Upper lobe of left lung (tissue), 6 donors: ENCODE measurements at regions not wholly inside any gene's neighbourhood (a gene's known extent, or its start where the extent isn't known, plus 50 kb on each side); places are given as distances from the start of the nearest gene placed in this dataset.

Source experiments
- ATAC-seq, 2 donors: fragments of 200-7000 bp; cut with Tn5 transposase; one replicate each; pipeline ENCODE4 v1.9.1; 2022; ENCODE audit warnings: mild to moderate bottlenecking in 2 of 2, moderate library complexity in 2 of 2; ENCODE audit not compliant: low FRiP score in 2 of 2
- DNase-seq, 2 donors: peaks; one replicate each; pipeline ENCODE4 v3.0.0-alpha.2; 2019 to 2020
- H3K27ac ChIP-seq, 4 donors: fragments of 200-600 bp; sonication (generic); one replicate each; pipeline ENCODE4 v1.5.1; 2016 to 2019
- H3K27me3 ChIP-seq, 4 donors: fragments of 200-600 bp; sonication (generic); one replicate each; pipeline ENCODE4 v1.5.1; 2017 to 2019
- H3K36me3 ChIP-seq, 4 donors: fragments of 200-600 bp; sonication (generic); one replicate each; pipeline ENCODE4 v1.5.1; 2016 to 2019
- H3K4me1 ChIP-seq, 4 donors: fragments of 200-600 bp; sonication (generic); one replicate each; pipeline ENCODE4 v1.5.1; 2018 to 2019
- H3K4me3 ChIP-seq, 4 donors: fragments of 200-600 bp; sonication (generic); one replicate each; pipeline ENCODE4 v1.5.1; 2017 to 2019; ENCODE audit warnings: mild to moderate bottlenecking in 2 of 4, moderate library complexity in 1 of 4
- H3K9me3 ChIP-seq, 4 donors: fragments of 200-600 bp; sonication (generic); one replicate each; pipeline ENCODE4 v1.5.1; 2018 to 2019
- EP300 ChIP-seq, 4 donors: sonication (generic); formaldehyde crosslinking; IDR thresholded peaks; one replicate each; pipeline ENCODE4 v1.5.1; 2017; ENCODE audit warnings: antibody characterized with exemption in 4 of 4, control low read depth in 2 of 4
- POLR2A ChIP-seq, 4 donors: fragments of 450-650 bp; IDR thresholded peaks; one replicate each; pipeline ENCODE4 v1.5.1; 2016 to 2017; ENCODE audit warnings: antibody characterized with exemption in 4 of 4, mild to moderate bottlenecking in 2 of 4
- POLR2AphosphoS5 ChIP-seq, 2 donors: sonication (generic); formaldehyde crosslinking; IDR thresholded peaks; one replicate each; pipeline ENCODE4 v1.5.1; 2017; ENCODE audit warnings: antibody characterized with exemption in 2 of 2
- WGBS, 2 donors: methylation state at CpG; one replicate each; pipeline ENCODE4 v1.1.5; 2017 to 2018; 5-methylcytosine and 5-hydroxymethylcytosine counted together
- TF ChIP-seq, protein P1 (sequence below), 6 experiments: fragments of 450-650 bp in 4 of 6; fragments of 200-600 bp in 2 of 6; sonication (generic) in 2 of 6; IDR thresholded peaks; one replicate each; pipeline ENCODE4 v1.5.1; 2016 to 2019; ENCODE audit warnings: antibody characterized with exemption in 6 of 6
- donor health status: DM: no; HTN: no; CAD: no; lungs with moderate emphysema.
- donor health status: DM: no; HTN: yes; CAD: no; lungs with severe emphysema.

DNA sequence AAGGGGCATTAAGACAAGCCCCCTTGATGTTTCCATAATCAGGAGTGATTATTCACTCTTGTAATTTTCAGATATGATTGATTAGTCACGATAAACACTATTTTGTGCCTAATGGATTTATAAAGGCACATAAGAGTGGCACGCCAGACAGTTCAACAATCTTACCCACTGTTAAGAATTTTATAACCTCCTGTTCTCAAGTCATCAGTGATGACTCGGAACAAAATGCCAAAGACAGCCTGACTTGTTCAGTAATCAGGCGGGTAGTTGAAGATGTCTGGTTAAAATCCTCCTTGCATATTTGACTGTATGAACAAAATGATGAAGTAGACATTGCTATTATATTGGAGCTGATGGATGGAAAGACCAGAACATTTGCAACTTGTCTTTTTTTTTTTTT, 212.1 kb upstream of the RMST start:
- ATAC-seq = no peak
- DNase-seq = no peak
- Histone ChIP-seq H3K9me3 (no peaks in the 10 kb centered on the region), H3K4me1 (no peaks in the 10 kb centered on the region), H3K27ac (no peak overlapping the region), H3K27me3 (no peaks in the 10 kb centered on the region), H3K36me3 (no peaks in the 10 kb centered on the region), H3K4me3 (no peak overlapping the region)
- 90 to 94% methylated on average over 4 of the region's 4 CpGs for WGBS, 2 donors
- TF ChIP-seq, protein P1, sequence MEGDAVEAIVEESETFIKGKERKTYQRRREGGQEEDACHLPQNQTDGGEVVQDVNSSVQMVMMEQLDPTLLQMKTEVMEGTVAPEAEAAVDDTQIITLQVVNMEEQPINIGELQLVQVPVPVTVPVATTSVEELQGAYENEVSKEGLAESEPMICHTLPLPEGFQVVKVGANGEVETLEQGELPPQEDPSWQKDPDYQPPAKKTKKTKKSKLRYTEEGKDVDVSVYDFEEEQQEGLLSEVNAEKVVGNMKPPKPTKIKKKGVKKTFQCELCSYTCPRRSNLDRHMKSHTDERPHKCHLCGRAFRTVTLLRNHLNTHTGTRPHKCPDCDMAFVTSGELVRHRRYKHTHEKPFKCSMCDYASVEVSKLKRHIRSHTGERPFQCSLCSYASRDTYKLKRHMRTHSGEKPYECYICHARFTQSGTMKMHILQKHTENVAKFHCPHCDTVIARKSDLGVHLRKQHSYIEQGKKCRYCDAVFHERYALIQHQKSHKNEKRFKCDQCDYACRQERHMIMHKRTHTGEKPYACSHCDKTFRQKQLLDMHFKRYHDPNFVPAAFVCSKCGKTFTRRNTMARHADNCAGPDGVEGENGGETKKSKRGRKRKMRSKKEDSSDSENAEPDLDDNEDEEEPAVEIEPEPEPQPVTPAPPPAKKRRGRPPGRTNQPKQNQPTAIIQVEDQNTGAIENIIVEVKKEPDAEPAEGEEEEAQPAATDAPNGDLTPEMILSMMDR (IDR thresholded peaks at IDR 0.05) = no peak
- TF ChIP-seq POLR2AphosphoS5 (IDR thresholded peaks at IDR 0.05) (no peak), EP300 (IDR thresholded peaks at IDR 0.05) (no peak), POLR2A (IDR thresholded peaks at IDR 0.05) (no peak)

DNA sequence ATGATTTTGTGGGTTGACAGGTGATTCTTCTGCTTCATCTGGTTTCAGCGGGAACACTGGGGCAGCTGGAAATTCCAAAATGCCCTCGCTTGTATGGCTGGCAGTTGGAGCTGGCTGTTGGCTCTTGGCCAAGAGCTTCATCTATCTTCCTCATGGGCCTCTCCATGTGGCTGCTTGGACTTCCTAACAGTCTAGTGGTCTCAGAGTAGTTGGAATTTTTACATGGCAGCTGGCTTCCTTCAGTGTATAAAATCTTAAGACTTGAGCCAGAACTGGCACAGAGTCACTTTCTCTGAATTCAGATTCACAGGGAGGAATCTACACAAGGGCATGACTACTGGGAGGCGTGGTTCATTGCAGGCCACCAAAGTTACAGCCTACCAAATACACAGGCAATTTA, 204.9 kb upstream of the RMST start:
- H3K4me1 ChIP-seq = no peaks in the 10 kb centered on the region
- H3K27ac ChIP-seq = no peak overlapping the region
- H3K4me3 ChIP-seq = no peak overlapping the region
- DNase-seq (no peak), ATAC-seq (no peak)
- no peaks in the 10 kb centered on the region for H3K9me3 ChIP-seq
- TF ChIP-seq EP300 (IDR thresholded peaks at IDR 0.05) = no peak
- TF ChIP-seq POLR2A (IDR thresholded peaks at IDR 0.05) = no peak
- TF ChIP-seq, protein P1 (IDR thresholded peaks at IDR 0.05) = no peak
- no peak for TF ChIP-seq POLR2AphosphoS5 (IDR thresholded peaks at IDR 0.05)
- WGBS, 2 donors = 62 to 81% methylated on average over 3 of the region's 3 CpGs
- H3K27me3 ChIP-seq = no peaks in the 10 kb centered on the region
- H3K36me3 ChIP-seq = no peaks in the 10 kb centered on the region

DNA sequence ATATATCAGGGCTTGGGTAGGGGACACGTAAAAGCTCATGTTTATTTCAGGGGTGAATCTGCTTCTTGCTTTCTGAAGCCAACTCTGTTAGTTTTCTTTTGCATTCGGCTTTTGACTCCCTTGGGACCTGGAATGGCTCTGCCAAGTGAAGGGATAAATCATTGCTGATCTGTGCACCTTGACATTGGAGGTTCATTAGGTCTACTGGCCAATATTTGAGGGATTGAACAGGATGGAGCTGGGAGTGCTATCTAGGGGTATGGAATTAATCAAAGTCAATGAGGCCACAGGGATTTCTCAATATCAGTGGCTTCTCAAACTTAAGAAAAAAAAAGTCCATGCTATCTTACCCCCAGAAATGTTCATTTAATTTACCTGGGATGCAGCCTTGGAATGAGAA, 203.5 kb upstream of the RMST start:
- ATAC-seq (no peak), DNase-seq (no peak)
- TF ChIP-seq POLR2A (IDR thresholded peaks at IDR 0.05) (no peak), EP300 (IDR thresholded peaks at IDR 0.05) (no peak), POLR2AphosphoS5 (IDR thresholded peaks at IDR 0.05) (no peak)
- TF ChIP-seq, protein P1 (IDR thresholded peaks at IDR 0.05) = no peak
- no peaks in the 10 kb centered on the region for H3K9me3 ChIP-seq
- no peak overlapping the region for H3K27ac ChIP-seq
- no peaks in the 10 kb centered on the region for H3K4me1 ChIP-seq
- H3K27me3 ChIP-seq = no peaks in the 10 kb centered on the region
- no peak overlapping the region for H3K4me3 ChIP-seq
- WGBS, 2 donors = 73 to 89% methylated on average over 2 of the region's 2 CpGs
- no peaks in the 10 kb centered on the region for H3K36me3 ChIP-seq

DNA sequence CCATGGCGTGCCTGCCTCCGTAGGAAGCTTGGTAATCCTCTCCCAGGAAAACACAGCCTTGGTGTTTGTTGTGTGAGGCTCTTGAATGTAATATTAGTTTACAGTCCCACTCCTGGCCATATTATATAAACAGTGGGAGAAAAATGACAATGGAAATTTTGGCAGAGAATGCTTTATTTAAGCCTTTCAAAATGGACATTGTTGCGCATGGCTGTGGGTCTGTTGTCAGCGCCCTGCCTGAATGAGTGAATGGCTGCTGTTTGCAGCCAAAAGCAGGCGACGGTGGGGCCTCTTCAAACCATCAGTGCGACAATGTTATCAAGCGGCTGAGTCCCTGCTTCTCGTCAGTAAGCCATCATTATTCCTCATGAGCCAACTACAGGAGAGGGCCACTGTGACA, 201.8 kb upstream of the RMST start:
- Histone ChIP-seq H3K4me3 (no peak overlapping the region), H3K4me1 (no peaks in the 10 kb centered on the region), H3K9me3 (no peaks in the 10 kb centered on the region), H3K27me3 (no peaks in the 10 kb centered on the region), H3K36me3 (no peaks in the 10 kb centered on the region), H3K27ac (no peak overlapping the region)
- no peak for ATAC-seq
- TF ChIP-seq EP300 (IDR thresholded peaks at IDR 0.05) (no peak), POLR2AphosphoS5 (IDR thresholded peaks at IDR 0.05) (no peak), POLR2A (IDR thresholded peaks at IDR 0.05) (no peak)
- TF ChIP-seq, protein P1 (IDR thresholded peaks at IDR 0.05) = no peak
- no peak for DNase-seq
- 79 to 84% methylated on average over 9 of the region's 9 CpGs for WGBS, 2 donors

DNA sequence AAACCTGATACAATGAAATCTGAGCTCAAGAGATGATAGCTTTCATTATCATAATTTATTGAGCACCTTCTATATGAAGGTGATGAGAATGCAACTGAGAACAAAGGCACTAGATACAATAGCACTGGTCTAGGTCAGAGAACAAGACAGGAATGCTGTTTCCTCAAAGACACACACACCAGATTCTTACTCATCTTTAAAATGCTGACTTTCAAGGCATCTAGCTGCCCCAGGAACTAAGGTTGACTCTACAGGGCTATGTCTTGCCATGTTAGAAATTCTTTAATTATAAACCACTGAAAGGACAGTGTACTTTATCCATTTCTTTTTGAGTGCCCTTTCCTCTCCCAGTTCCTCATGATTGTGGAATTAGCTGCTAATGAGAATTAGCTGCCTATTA, 195.4 kb upstream of the RMST start:
- TF ChIP-seq POLR2AphosphoS5 (IDR thresholded peaks at IDR 0.05) (no peak), EP300 (IDR thresholded peaks at IDR 0.05) (no peak), POLR2A (IDR thresholded peaks at IDR 0.05) (no peak)
- TF ChIP-seq, protein P1 (IDR thresholded peaks at IDR 0.05) = no peak
- peaks cover 0 to 2% (median under 1%) of the 10 kb centered on the region in 4 donors for H3K9me3 ChIP-seq
- no peaks in the 10 kb centered on the region for H3K4me1 ChIP-seq
- DNase-seq = no peak
- H3K27ac ChIP-seq = no peak overlapping the region
- H3K4me3 ChIP-seq = no peak overlapping the region
- no peak for ATAC-seq
- H3K36me3 ChIP-seq = no peaks in the 10 kb centered on the region
- no peaks in the 10 kb centered on the region for H3K27me3 ChIP-seq
